Stimulated activated CD8-positive, alpha-beta memory T cell treated with anti-CD3 and anti-CD28 coated beads, Interleukin-15, amount 100 ng/mL, for 24 hours (primary cell): ENCODE measurements at regions not wholly inside any gene's neighbourhood (a gene's known extent, or its start where the extent isn't known, plus 50 kb on each side); places are given as distances from the start of the nearest gene placed in this dataset.
"Not testable (repeated sequence)": the region's sequence is repeated elsewhere in the genome, so short reads cannot be mapped to it uniquely, and the experiment has no call there.

Experiments
- DNase-seq: peaks from one replicate; pipeline ENCODE4 v3.0.0-alpha.2; 2020; ENCODE audit warnings: low read depth

- DNase-seq: no peak
Measured at GRCh38 chr12:126282691-126283090, 1217.5 kb downstream of the AACS start.

- DNase-seq: no peak
Measured at GRCh38 chr12:126286203-126286602, 1221.0 kb downstream of the AACS start.

DNA sequence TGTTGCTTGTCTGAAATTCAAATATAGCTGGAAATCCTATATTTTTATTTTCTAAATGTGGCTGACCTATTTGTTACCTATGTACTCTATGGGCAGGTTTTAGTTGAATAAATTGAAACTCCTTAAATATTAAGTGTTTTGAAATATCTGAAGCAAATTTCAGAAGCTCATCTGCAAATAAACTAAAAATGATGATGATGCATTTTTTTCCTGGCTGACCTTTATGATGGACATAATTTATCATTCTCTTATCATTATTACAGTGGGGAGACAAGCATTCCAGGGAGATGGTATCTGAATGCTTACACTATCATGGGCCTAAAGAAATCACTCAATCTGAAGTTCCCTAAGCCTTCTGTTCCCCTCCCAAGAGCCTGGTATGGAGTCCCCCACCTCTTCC, 1225.2 kb downstream of the AACS start:
- DNase-seq: no peak

DNA sequence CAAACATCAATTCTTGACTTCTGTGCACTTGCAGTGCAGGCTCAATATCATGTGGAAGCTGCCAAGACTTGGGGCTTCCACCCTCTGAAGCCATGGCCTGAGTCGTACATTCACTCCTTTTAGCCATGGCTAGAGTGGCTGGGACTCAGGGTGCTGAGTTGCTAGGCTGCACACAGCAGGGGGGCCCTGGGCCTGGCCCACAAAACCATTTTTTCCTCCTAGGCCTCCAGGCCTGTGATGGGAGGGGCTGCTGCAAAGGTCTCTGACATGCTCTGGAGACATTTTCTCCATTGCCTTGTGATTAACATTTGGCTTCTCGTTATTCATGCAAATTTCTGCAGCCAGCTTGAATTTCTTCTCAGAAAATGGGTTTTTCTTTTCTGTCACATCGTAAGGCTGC, 1226.8 kb downstream of the AACS start:
- DNase-seq: not testable (repeated sequence)

DNA sequence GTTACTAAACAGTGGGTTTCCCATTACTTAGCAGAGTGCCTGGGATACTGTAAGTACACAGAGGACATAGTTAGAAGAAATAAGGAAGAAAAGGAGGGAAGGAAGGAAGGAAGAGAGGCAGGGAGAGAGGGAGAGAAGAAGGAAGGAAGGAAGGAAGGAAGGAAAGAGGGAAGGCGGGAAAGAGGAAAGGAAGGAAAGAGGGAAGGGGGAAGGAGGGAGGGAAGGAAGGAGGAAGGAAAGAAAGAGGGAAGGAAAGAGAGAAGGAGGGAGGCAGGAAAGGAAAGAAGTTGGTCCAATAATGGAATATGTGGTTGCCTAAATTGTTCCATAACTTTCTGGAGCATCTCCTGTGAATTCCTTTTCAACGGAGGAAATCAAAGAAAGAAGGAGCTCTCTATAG, 1230.4 kb downstream of the AACS start:
- no peak for DNase-seq

- DNase-seq: no peak
Measured at GRCh38 chr12:126309278-126309677, 1244.0 kb downstream of the AACS start.

GRCh38 chr12:126312457-126312856, 1247.2 kb downstream of the AACS start:
- no peak for DNase-seq

GRCh38 chr12:126316411-126316810, 1251.2 kb downstream of the AACS start:
- DNase-seq: no peak

DNA sequence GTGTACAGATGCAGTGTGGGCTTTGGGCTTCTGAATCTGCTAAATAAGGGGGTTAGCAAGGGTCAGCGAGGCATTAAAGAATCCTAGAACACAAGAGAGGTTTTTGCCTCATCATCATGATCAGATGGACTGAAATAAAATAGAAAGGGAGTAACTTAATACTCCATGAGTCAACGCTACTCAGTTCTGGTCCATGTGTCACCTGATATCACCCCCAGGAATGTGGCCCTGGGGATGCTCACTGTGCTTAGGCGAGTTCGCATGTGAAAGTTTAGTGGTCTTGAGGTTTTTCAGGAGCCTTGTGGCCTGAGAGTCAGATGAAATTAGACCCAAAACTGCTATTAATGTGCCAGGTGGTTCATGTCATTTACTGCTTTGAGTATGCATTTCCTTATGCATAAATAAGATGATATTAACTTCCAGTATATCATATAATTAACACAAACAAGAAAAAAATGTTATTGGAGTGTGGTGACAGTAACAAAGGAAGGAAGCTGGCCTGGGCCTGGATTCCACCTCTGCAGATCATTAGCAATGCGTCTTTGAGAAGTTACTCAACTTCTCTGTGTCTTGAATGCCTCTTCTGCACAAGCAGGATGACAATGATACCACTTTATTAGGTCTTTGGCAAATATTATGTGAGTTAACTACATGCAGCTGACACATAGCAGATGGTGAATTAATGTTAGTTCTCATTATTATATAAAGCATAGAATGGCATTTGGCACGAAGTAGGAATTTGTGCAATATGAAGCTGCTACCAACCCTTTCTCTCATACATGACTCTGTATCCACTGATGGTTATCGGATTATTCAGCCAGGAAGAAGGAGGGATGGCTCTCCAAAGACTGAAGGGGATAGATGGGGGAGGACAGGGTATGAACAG, 1272.6 kb downstream of the AACS start:
- DNase-seq: no peak

DNA sequence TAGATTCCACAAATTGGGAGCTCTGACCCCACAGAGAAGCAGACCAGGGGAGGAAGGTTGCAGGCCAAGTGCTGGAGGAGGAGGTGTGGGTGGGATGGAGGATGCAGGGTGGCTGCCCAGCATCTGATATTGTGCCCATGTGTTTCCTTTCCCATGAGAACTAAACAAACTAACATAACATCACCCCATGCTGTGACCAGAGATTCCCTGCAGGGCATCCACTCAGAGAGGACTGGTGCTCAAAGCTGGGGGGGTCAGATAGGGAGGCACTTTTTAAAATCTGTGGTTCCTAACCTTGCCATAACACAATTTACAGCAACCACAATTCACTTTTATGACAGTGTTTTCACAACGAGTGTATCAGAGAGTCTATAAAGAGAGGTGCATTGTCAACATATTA, 1277.6 kb downstream of the AACS start:
- no peak for DNase-seq

DNA sequence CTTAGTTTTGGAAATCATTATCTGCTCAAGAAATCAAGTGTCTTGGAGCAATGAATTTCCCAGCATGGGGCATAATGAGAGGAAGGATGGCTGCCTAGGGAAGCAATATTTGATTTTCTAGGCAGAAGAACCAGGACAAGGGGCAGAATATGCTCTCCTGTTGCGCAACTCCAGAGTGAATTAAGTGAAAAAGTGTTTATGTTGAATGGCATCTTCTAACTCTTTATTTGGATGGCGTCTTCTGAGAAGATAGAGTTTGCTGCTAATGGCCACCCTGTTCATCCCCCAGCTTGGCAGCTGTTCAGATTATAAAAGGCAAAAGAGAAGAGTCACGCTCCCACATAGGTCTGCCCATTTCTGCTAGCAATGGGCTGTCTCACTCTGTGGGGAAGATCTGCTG, 1278.1 kb downstream of the AACS start:
- DNase-seq: no peak

- no peak for DNase-seq
Measured at GRCh38 chr12:126346087-126346486, 1280.9 kb downstream of the AACS start.

DNA sequence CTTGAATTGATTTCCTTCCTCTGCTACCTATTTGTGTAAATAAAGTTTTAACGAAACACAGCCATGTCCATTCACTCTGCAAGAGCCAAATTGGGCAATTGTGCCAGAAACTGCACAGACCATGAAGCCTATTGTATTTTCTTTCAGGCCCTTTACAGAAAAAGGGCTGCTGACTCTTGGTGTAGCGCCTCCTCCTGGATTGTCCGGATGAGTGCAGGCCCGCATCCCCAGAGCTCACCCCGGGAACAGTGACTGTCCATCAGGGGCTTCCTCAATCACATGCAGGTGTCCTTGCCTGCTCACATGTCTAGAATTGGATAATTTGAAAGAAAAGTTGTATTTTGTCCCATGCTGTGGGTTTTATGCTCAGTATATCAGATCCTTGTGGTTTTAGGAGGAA, 1282.2 kb downstream of the AACS start:
- no peak for DNase-seq

GRCh38 chr12:126349383-126349782, 1284.1 kb downstream of the AACS start:
- no peak for DNase-seq

DNA sequence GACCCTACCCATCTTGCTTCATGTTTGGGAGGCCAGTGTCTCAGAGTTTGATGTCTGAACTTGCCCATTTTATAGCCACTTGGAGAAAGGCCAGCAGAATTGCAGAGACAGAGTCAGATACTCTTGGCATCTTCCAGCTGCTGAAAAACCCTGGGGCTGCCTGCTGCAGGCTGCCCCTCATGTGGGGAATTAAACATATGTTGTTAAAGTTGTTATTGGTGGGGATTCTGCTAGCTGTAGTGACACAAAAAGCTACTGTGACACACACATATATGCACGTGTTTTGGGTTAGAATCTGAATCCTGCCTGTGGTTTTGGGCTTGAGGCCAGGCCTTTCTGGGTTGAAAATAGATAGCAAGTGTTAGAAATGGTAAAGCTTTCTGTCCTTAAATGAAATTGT, 1288.4 kb downstream of the AACS start:
- no peak for DNase-seq

GRCh38 chr12:126354633-126355032, 1289.4 kb downstream of the AACS start:
- DNase-seq: no peak

- no peak for DNase-seq
Measured at GRCh38 chr12:126355346-126355745, 1290.1 kb downstream of the AACS start.

DNA sequence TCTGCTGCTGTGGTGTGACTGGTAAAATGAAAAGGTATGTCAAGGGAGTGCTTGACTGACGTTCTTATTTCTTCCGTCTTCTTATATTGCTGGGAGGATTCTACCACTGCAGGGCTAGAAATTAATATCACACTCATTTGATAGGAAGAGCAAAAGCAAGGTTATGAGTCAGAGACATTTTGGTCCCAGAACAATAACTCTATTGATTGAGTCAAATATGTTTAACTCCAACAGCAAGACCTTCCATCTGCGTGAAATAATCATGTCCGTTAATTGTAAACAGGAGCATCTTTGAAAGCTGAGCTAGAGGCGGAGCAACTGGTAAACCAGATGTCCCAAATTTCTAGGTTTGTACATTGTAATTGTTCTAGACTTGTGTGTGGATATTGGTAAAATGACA, 1293.6 kb downstream of the AACS start:
- no peak for DNase-seq

DNA sequence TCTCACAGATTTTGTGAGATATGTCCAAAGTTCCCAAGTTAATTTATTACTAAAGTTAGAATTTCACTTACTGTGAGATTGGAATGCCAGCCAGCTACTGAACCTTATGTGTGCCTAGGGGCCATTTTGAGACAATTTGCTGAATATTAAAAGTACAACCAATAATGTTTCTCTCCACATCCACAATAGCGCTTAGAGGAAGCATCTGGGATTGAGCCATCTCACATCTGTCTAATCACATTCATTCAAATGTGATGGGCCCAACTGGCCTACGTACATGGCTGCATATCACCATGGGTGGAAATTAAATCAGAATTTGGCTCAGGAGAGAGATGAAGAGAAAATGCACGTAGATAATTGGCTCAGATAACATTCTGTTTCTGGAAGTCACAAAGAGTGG, 1294.0 kb downstream of the AACS start:
- no peak for DNase-seq

GRCh38 chr12:126361804-126362203, 1296.6 kb downstream of the AACS start:
- no peak for DNase-seq

- DNase-seq: no peak
Measured at GRCh38 chr12:126362493-126362892, 1297.3 kb downstream of the AACS start.

GRCh38 chr12:126362964-126363363, 1297.7 kb downstream of the AACS start:
- DNase-seq: no peak

GRCh38 chr12:126369487-126370463, 1304.5 kb downstream of the AACS start:
- DNase-seq: no peak
